ENCODE measurements at regions not wholly inside any gene's neighbourhood (a gene's known extent, or its start where the extent isn't known, plus 50 kb on each side); places are given as distances from the start of the nearest gene placed in this dataset.

DNA sequence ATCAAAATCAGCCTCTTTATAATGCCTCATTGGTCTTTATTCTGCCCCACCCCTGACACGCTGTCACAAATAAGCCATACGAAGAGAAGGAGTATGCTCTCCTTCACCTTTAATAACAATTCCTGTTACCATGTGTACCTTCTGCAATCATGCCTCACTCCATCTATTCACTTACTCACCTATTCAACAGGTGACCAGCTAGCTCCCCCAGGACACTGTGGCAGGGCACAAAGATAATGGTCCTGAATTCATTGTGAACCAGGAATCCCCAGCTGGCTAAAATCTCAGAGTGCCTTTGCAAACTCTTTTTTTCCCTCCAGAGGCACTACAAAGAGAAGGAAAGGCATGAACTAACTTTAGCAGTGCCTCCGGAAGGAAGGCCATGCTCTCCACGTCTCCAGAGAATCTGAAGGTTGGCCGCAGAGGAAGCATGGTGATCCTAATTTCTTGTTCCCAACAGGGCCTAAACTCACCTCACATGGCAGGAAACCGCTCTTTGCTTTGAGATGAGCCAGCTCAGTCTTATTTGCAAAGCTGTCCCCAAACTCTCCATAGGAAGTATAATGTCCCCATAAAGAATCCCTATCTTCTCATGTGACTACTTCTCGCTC is 590.3 kb downstream of the BUD13 start:
- DNase-seq (ENCODE audit: low spot score), result no peak

DNA sequence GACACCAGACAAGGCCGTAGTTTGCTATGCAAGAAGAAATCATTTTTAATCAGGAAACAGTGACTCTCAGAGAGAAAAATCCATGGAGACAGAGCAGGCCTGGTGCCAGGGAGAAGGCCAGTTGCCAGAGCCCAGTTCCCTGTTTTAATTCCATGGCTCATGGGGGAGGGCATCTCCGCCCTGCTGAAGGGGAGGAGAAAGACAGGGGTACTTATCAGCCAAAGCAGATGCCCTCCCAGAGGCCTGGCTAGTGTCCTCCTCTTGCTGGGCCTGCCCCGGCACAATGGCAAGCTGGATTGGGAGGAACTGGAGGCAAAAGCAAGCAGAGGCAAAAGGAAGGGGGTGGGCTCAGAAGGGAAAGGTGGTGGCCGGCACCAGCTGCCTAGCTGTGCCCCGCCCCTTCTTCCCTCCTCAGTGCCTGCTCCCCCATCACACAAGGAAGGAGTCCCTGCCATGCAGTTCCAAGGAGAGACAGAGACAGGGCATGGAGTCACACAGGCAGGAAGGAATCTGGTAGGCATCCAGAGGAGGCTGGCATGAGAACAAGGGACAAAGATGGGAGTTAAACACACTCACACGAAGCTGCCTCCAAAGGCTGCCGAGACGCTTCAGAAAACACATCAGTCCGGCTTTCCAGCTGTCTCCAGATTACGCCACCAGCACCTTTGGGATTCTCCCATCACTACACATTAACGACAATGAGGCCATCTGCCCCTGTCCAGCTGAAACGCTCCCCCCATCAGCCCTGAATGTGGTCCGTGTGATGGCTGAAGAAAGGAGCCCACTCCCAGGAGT is 591.8 kb downstream of the BUD13 start:
- peak; percentile 34 for DNase-seq (ENCODE audit: low spot score)

DNA sequence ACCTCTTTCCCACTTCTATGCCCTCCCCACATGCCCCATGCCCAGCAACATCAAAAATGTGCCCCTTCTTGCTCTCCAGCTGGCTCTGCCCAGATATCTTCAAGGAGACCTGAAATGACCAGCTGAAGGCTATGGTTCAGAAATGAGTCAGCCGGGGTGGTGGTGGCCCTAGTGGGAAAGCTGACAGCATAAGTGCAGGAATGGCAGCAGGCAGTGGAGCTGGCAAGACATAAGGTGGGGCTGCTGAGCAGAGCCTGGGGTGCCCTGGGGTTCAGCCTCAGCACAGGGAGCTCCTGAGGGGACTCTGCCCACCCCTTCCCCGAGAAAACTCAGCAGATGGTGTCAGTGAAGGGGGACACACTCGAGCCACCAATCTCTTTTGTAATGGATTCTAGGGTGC is 593.4 kb downstream of the BUD13 start:
- DNase-seq (ENCODE audit: low spot score), result no peak

DNA sequence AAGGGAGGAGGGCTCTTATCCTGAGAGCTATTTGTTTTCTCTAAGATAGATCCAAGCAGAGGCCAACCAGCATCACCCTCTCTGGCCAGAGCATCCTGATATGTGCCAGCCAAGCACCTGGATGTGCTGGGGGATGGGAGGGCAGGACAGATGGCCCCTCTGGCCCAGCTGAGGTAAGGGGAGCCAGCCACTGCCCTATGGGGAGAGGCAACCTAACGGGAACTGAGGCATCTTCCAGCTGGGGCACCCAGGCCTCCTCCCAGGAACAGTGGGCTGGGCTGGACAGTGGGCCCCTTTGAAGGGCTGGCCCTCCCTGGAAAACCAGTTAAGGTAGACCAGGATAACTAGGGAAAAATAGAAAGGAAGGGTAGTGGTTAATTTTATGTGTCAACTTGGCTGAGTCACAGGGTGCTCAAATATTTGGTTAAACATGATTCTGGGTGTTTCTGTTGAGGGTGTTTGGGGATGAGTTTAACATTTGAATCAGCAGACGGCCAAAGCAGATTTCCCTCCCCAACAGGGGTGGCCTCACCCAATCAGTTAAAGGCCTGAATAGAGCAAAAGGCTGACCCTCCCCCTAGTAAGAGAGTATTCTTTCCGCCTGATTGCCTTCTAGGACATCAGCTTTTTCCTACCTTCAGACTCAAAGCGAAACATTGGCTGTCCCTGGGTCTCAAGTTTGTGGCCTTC is 595.1 kb downstream of the BUD13 start:
- no peak for DNase-seq (ENCODE audit: low spot score)

DNA sequence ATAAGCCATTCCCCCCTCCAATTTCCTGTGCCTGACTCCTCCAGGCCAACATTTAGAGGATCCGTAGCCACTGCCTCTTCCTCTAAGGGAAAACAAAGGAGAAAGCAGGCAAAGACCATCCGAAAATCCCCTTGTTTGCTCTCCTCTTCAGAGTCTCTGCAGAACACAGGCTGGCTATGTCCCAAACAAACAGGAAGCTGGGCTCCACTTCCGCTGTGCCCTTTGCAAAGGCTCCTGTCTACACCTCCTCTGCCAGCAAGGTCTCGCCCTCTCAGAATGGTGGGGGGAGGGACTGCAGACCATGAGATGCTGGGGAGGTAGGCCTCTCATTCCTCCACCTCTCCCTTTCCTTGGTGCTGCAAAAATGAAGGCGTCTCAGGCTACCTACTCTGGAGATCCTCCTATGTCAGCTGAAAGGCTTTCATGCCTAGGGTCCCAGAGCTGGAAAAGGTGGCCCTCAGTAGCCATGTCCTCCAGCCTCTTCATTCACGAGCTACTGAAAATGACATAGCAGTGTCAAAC is 596.2 kb downstream of the BUD13 start:
- no peak for DNase-seq (ENCODE audit: low spot score)

DNA sequence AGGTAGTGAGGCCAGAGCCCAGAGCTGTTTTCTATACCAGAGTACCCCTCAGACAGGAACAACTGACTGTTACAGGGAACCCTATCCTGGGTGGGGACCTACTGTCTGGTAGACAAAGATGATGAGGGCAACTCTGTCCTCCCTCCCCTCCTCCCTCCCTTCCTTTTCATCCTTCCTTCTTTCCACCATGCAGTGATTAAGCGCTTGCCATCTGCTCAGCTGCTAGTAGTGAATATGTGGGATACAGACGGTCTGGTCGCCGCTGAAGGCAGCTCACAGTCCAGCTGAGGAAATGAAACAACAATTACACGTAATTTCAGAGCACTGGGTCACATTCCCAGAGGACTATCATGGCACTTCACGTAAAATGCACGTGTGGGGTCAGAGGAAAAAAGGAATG is 597.1 kb downstream of the BUD13 start:
- DNase-seq (ENCODE audit: low spot score), result peak; percentile 54

DNA sequence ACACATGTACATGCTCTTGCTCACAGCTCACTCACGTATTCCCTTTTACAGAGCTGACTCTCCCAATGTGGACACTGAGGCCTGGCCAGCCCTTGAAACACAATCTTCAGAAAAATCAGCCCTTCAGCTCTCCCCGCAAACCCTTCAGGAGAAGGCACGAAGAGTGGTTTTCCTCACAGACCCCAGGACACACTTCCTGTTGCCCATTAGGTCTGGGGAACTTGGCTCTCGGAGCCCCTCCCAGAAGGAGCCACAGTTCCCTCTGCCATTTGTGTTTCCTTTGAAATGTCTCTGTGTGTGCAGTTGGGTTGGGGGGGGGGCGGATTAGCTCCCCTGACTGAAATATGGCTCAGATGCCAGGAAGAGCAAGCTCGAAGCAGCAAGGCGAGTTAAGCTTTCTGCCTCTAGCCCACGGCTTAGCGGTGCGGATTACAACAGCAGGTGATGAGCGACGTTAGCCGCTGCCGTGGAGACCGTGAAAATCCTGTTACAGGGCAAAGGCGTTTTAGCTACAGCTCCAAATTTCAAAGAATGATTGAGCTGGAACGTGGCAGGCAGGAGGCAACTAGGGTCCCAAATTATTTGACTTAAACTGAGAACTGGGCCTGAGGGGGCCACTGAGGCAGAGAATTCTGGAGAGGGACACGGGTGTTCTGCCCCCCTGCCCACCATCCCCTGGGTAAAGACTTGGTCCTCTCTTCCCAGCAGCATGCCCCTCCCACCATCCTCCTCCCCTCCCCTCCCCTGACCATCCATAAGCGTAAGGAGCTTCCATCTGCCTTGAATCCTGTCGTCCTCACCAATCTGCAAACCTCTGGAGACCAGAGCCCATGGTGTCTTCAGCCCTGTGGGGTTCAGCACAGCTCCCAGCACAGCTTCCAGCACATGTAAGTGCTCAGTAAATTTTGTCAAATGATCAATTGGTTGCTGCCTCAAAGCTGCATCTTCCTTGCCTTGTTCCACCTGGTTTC is 598.6 kb downstream of the BUD13 start:
- DNase-seq (ENCODE audit: low spot score), result no peak

DNA sequence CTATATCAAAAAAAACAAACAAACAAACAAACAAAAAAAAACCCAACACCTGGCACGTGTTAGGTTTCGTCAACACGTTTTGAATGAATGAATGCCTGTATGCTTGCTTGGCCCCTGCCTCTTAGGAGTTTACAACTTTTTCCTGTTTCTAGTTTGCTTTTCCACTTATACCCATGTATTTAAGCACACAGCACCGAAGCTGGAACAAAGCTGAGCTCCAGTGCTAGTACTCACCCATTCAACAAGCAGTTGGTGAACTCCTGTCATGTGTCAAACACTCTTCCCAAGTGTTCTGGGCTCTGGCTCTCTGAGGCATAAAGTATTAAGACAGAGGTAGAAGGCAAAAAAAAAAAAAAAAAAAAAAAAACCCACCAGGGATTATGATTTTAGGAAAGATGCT is 599.3 kb downstream of the BUD13 start:
- no peak for DNase-seq (ENCODE audit: low spot score)

DNA sequence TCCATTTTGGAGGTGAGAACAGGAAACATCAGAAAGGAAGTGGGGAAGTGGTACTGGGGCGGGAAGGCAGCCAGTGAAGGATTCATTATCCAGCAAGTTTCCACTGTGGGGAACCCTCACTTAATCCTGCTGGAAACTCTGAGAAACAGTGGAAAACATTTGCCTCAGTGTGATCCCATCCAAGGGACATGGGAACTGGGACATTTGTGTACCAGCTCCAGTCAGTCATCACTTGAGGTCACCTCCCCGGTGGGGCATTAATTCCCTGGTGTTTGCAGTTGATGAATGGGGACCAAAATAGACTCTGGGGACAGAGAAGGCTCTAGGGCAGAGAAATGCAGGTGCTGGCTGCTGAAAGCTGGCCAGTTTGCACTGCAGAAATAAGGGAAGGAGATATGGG is 599.9 kb downstream of the BUD13 start:
- no peak for DNase-seq (ENCODE audit: low spot score)

DNA sequence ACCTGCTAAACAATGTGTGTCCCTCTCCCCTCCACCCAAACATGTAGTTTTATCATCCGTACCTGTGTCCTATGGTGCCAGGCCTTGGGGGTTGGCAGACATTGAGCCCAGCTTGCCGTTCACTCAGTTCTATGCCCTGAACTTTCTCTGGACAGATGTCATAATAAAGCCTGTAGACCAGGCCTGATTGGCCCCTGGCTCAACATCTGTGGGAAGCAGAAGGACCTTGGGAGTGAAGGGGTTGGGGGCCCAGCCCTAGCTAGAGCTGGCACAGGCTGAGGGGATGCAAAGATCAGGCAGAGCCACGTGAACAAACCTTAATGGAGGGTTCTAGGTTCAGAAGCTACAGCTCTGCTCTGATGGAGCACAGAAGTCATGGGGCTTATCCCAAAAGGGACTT is 600.6 kb downstream of the BUD13 start:
- no peak for DNase-seq (ENCODE audit: low spot score)

DNA sequence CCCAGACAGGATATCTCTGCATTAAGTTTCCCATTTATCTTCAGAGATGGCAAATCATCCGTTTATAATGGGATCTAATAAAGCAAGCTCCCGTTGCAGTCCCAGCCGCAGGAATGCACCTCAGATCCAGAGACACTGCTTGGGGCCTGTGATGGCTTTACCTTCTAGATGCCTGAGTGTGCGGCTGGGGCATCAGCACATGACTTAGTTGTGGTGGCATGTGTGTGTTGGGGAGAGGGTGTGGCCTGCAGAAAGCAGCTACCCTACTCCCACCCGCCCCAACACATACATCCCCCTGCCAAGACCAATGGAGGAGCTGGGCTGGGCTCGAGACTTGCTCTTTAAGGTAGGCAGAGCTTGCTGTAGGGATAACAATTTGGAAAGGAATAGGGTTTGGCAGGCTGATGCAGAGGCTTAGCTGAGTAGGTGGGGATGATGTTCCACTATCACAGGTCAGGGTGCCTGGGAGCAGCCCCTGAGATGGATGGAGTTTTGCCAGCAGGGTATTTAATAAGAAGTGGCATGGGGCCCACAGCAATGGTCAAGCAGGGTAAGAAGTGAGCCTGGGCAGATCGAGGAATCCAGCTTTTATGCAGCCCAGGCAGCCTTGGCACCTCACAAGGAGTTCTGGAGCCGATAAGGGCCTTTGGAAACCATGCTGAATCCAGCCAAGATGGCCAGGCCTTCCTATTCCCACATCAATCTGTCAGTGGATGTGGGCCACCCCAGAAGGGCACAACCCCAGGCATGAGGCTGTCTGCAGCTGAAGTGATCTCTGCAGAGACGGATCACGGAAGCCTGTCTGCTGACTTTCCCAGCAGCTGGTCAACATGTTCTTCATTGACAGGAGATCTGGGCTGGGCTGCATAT is 601.3 kb downstream of the BUD13 start:
- DNase-seq (ENCODE audit: low spot score), result no peak

DNA sequence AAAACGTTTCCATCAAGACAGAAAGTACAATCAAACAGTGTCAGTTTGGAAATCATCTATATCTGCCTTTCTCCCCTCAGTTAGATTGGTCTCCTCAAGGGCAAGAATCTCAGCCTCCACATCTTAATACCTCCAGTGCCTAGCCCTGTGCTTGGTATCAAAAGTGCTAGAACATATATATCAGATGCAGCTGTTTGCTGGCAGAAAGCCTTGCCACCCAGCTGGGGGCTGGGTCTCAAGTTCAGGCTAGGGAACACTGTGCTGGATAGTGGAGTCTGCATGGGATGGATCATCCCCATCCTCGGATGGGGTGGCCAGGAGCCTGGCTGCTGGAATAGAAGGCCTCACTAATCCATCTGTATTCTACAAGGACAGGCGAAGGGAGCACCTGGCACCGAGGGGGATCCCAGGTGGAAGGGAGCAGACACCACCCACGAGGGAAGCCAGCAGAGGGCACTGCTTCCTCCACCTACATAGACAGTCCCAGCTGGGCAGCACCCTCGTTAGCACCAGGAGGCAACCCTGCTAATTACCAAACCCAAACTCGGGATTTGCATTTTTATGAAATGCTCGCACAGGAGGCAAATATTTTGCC is 602.2 kb downstream of the BUD13 start:
- no peak for DNase-seq (ENCODE audit: low spot score)

DNA sequence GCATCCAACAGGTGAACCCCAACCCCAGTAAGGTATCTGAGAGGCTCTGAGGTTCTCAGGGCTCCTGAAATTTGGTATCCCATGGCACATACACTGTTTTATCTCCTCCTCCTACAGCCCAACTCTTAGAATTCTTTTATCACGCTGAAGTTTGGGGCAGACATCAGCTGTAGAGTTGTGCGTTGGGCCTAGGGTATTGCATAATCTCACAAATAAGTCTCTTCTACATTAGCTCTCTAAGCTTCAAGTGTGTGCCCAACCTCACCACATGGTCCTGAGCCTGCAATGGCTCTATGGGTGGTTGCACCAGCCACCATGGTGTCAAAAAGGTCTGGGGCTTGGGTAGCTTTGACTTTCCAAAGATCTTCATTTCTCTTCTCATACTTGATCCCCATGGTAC is 603.0 kb downstream of the BUD13 start:
- DNase-seq (ENCODE audit: low spot score), result no peak

DNA sequence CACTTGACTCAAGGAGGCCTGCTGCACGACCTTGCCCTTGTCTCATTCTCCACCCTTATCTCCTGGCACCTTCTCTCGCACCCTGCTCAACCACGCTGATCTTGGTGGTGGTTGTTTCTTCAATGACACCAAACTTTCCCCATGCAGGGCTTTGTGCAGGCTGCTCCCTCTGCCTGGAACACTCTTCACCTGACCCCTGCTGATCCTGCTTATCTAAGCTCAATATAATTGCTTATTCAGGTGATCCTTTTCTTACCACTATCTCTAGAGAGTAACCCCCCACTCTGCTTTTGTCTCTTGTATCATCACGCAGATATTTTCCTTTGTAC is 604.4 kb downstream of the BUD13 start:
- no peak for DNase-seq (ENCODE audit: low spot score)

DNA sequence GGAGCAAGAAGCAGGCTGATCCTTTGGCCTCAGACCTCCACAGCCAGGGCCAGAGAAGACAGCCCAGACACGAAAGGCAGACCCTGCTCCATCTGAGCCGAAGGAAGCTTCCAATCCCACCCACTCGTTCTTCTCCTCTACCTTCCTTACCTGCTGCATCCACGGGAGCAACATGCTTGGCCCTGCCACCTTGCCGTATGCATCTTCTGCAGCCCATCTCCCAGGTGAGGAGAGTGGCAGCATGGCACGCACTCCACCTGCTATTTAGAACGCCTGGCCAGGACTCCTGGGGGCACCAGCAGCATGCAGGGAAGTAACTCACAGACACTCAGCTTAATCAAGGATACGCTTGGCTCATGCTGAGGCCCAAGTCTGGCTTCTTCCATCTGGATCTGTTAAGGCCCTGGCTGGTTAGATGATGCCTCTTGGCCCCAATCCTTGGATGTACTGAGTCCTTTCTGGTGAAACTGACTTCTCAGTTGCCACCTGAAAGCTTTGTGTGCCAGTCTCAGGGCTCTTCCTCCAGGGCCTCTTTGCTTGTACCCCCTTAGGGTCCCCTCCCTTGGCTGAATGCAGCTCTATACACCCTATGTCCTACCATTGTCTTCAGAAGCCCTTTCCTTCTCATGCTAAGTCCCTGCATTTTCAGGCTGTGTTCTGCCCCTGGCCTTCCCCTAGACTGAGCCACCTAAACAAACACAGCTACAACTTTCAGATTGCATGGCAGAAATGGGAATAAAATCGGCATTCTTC is 604.9 kb downstream of the BUD13 start:
- DNase-seq (ENCODE audit: low spot score), result no peak

DNA sequence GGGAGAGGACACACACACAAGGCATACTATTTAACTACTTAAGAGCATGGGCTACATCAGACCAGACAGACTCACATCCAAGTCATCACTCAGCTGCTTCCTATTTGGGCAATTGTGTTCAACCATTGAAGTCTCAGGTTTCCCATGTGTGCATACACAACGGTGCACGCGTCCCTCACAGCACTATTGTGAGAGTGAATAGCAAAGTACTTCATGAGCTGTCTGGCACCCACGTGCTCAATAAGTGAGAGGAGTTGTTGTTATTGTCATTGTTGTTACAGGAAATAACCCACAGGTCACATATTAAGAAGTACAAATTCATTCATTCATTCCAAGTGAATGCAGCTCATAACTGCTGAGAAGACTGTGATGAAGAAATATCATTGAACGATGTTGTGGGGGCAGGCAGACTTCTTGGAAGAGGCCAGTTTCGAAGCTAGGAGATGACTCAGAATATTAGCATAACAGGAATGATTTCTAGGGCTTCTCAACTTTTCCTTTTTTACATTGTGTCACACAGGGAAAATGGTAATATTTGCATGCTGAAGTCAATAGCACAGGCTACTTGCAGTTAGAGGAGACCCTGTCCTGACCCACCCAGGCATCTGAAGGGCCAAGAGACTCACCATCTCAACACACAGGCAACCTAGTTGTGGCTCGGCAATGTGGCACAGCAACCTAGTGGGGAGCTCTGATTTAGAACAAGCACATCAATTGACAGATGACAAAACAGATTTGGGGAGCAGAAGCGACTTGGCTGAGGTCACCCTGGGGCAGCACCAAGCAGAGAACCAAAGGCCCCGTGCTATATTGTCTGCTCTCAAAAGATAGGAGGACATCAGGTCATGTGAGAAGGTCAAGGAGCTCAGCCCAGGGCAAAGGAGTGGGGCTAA is 606.0 kb downstream of the BUD13 start:
- DNase-seq (ENCODE audit: low spot score), result no peak

DNA sequence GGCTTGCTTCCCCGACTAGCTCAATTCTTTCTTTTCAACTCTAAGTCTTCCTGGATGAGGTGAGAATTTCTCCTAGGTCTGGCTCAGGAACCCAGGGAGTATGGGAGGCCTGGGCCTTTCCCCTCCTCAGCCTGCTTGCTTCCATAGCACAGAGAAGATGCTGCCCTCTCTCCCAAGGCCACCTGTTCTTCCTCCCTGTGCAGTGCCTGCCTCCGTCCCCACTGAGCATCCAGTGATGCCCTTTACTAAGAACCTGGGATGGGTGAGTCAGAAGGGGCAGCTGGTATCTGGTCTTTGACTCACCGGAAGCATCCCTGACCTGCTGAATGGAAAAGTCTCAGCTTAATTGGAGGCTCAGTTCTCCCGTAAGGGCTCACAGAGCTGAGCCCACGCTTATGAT is 607.9 kb downstream of the BUD13 start:
- DNase-seq (ENCODE audit: low spot score), result no peak

DNA sequence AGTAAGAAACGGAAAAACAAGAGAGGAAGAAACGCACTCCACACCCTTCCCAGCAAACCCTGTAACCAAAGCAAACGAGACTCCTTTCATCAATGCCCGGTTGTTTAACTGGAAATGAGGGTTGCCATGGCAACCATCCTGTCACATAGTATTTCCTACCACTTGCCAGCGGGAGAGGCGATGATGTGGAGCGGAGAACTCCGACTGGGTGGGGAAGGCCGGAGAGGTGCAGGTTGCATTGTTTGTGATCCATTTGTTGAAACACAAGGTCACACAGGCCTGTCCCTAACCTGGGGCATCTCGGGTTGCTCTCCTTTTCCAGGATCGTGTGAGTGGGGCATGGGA is 609.9 kb downstream of the BUD13 start:
- peak; percentile 66 for DNase-seq (ENCODE audit: low spot score)

All from Ammon's horn (tissue), 1 donor.